ENCODE measurements at regions not wholly inside any gene's neighbourhood (a gene's known extent, or its start where the extent isn't known, plus 50 kb on each side); places are given as distances from the start of the nearest gene placed in this dataset.

DNA sequence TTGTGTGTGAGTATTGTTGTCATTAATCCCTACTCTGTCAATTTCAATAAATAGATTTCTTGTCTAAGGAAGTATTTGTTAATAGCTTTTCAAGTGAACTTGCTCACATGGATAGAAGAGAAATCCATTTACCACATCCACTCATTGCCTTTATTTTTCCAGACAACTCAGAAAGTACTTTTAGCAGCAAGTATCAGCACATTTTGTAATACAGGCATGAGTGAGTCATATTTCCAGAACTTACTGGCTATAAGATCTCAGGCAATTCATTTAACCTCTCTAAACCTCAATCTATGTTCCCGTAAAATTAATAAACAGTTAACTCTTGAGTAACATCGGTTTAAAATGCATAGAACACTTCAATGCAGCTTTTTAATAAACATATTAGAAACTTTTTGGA lies 317.9 kb upstream of the PCDH7 start:
- H3K9ac ChIP-seq (ENCODE audit: insufficient read depth, low read depth, low read length): no peak overlapping the region
- H3K4me3 ChIP-seq (replicated peaks in 1 of 3; ENCODE audit: insufficient read depth in 1 of 3, low read depth in 2 of 3, low read length in 3 of 3): no peak overlapping the region
- H2AFZ ChIP-seq (ENCODE audit: low read length): no peak overlapping the region
- H3K4me1 ChIP-seq (ENCODE audit: insufficient read depth, low read length): no peaks in the 10 kb centered on the region
- in situ Hi-C loops (cut with HindIII; ENCODE audit: extremely low pct_ligation_motif_present, low pct_unique_long_range_greater_than_20kb) (no loop called here), intact Hi-C loops (cut with micrococcal nuclease; ENCODE audit: unreplicated experiment) (no loop called here)
- TF ChIP-seq ZMYM2 (CRISPR knock-in tag; IDR thresholded peaks at IDR 0.05) (no peak), SUZ12 (IDR thresholded peaks at IDR 0.05; ENCODE audit: low read depth, low read length) (no peak), HMG20A (CRISPR knock-in tag; IDR thresholded peaks at IDR 0.05; ENCODE audit: borderline replicate concordance) (no peak), TEAD2 (CRISPR knock-in tag; IDR thresholded peaks at IDR 0.05) (no peak), ZNF33B (CRISPR knock-in tag; IDR thresholded peaks at IDR 0.05) (no peak), ZNF530 (CRISPR knock-in tag; IDR thresholded peaks at IDR 0.05; ENCODE audit: low read depth) (no peak), HCFC1 (IDR thresholded peaks at IDR 0.05; ENCODE audit: low read depth, low read length) (no peak), HIVEP1 (CRISPR knock-in tag; IDR thresholded peaks at IDR 0.05) (no peak), ZNF121 (CRISPR knock-in tag; IDR thresholded peaks at IDR 0.05) (no peak), ZNF292 (CRISPR knock-in tag; IDR thresholded peaks at IDR 0.05; ENCODE audit: borderline replicate concordance, low read depth) (no peak), SMARCC2 (IDR thresholded peaks at IDR 0.05) (no peak)
- TF ChIP-seq, protein P1, sequence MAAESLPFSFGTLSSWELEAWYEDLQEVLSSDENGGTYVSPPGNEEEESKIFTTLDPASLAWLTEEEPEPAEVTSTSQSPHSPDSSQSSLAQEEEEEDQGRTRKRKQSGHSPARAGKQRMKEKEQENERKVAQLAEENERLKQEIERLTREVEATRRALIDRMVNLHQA (CRISPR knock-in tag; IDR thresholded peaks at IDR 0.05): no peak
- TF ChIP-seq, protein P2, sequence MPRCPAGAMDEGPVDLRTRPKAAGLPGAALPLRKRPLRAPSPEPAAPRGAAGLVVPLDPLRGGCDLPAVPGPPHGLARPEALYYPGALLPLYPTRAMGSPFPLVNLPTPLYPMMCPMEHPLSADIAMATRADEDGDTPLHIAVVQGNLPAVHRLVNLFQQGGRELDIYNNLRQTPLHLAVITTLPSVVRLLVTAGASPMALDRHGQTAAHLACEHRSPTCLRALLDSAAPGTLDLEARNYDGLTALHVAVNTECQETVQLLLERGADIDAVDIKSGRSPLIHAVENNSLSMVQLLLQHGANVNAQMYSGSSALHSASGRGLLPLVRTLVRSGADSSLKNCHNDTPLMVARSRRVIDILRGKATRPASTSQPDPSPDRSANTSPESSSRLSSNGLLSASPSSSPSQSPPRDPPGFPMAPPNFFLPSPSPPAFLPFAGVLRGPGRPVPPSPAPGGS (CRISPR knock-in tag; IDR thresholded peaks at IDR 0.05): no peak
- TF ChIP-seq, protein P3, sequence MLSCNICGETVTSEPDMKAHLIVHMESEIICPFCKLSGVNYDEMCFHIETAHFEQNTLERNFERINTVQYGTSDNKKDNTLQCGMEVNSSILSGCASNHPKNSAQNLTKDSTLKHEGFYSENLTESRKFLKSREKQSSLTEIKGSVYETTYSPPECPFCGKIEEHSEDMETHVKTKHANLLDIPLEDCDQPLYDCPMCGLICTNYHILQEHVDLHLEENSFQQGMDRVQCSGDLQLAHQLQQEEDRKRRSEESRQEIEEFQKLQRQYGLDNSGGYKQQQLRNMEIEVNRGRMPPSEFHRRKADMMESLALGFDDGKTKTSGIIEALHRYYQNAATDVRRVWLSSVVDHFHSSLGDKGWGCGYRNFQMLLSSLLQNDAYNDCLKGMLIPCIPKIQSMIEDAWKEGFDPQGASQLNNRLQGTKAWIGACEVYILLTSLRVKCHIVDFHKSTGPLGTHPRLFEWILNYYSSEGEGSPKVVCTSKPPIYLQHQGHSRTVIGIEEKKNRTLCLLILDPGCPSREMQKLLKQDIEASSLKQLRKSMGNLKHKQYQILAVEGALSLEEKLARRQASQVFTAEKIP (CRISPR knock-in tag; IDR thresholded peaks at IDR 0.05; ENCODE audit: borderline replicate concordance): no peak
- no peaks in the 10 kb centered on the region for H3K36me3 ChIP-seq (replicated peaks in 1 of 2; ENCODE audit: control insufficient read depth in 1 of 2, insufficient read depth in 2 of 2, low read length in 2 of 2)
- no peaks in the 10 kb centered on the region for H3K79me2 ChIP-seq (ENCODE audit: insufficient read depth, low read length)
- H4K20me1 ChIP-seq (ENCODE audit: insufficient read depth, low read length): no peaks in the 10 kb centered on the region
- POLR2A ChIA-PET: no interaction called here
- H3K27me3 ChIP-seq (ENCODE audit: control insufficient read depth in 1 of 2, insufficient read depth in 2 of 2, low read length in 2 of 2): no peaks in the 10 kb centered on the region
- BruUV-seq (replicated peaks): no TSS peak
- H3K4me2 ChIP-seq (ENCODE audit: low read depth, low read length): no peak overlapping the region
- H3K9me3 ChIP-seq (ENCODE audit: low read length): peaks cover 84% of the 10 kb centered on the region
- CTCF ChIA-PET (ENCODE audit: low intra/inter-chr PET ratio, low total read pairs): no interaction called here
- no peak for FAIRE-seq
- 47% methylated on average over 2 of the region's 2 CpGs for WGBS (ENCODE audit: low lambda C conversion rate)
- DNase-seq (ENCODE audit: low spot score): no peak
- ATAC-seq: no peak
- no peak overlapping the region for H3K27ac ChIP-seq (ENCODE audit: extremely low read length, insufficient read depth, low read length)
